HG03039 (cell line): ENCODE measurements at regions not wholly inside any gene's neighbourhood (a gene's known extent, or its start where the extent isn't known, plus 50 kb on each side); places are given as distances from the start of the nearest gene placed in this dataset.
A peak's percentile ranks its signal among the peaks of the same experiment; 100 is the strongest.
"Not testable (repeated sequence)": the region's sequence is repeated elsewhere in the genome, so short reads cannot be mapped to it uniquely, and the experiment has no call there.

ENCODE experiments used
- ATAC-seq: cut with Tn5 transposase; IDR thresholded peaks from one replicate; pipeline ENCODE4 v1.9.1; 2021; ENCODE audit warnings: mild to moderate bottlenecking, moderate library complexity; ENCODE audit not compliant: unreplicated experiment

DNA sequence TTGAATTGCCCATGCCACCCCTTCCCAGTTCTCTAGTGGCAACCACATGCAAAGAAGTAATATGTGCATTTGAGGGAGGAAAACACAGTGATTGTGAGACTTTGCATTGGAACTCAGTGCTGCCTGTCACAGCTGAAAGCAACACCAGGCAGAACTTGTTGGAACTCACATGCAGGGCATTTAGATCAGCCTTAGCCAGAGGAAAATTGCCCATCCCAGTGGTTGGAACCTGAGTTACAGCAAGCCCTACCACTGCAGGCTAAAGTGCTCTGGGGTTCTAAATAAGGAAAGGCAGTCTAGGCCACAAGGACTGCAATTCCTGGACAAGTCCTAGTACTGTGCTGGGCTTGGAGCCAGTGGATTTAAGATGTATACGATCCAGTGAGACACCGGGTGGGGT lies 245.3 kb upstream of the UFL1 start:
- no peak for ATAC-seq

DNA sequence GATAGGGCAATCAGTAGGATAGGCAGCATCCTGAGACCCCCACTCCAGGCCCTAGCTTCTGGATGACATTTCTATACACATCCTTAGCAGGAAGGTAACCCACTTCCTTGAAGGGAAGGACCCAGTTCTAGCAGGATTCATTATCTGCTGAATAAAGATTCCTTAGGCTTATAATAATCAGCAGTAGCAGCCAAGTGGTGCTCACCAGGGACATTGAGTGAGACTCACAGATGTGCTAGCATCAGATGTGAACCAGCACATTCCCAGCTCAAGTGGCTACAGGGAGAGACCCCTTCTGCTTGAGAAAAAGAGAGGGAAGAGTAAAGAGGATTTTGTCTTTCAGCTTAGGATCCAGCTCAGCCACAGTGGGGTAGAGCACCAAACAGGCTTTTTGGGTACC lies 244.8 kb upstream of the UFL1 start:
- no peak for ATAC-seq

DNA sequence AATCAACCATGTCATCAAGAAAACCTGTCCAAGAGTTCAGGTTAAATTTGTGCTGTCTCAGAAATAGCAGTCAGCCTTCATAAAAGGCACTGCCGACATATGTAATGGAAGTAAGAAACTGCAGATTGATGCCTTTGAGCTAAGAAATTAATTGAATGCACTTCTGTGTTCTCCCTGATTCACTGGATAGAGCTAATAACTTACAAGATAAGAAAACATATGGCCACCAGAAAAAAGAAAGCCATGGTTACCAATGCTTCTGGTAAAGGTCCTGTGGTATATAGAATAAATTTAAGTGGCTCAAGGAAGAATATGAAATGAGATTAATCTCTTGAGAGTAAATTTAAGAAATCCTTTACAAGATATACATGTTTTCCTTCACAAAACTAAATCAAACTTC lies 242.5 kb upstream of the UFL1 start:
- no peak for ATAC-seq

DNA sequence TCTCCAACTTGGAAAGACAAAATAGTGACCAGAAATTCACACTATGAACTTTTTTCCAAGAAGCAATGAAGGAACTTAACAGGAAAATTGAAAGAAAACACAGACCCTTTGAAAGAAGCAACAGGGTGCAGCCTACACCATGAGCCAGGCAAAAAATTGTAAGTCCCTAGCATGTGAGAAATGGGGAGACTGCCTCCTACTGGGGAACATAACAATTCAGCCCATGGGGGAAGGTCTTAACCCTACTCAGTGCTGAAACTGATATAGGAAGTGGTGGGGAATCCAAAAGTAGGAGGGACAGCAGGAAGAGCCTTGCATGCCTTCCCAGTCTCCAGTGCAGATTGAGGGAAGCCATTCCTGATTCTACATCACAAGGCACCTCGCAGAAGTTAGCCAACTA lies 235.1 kb upstream of the UFL1 start:
- ATAC-seq: no peak

DNA sequence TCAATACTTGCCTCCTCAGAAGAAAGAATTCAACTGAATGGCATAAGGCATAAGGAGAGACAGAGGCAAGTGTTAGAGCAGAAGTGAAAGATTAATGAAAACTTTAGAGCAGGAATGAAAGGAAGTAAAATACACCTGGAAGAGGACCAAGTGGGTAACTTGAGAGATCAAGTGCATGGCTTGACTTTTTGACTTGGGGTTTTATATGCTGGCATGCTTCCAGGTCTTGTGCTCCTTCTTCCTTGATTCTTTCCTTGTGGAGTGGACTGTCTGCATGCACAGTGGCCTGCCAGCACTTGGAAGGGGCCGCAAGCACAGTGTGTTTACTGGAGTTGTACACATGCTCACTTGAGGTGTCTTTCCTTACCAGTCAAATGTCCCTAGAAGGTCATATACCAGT lies 222.1 kb upstream of the UFL1 start:
- no peak for ATAC-seq

DNA sequence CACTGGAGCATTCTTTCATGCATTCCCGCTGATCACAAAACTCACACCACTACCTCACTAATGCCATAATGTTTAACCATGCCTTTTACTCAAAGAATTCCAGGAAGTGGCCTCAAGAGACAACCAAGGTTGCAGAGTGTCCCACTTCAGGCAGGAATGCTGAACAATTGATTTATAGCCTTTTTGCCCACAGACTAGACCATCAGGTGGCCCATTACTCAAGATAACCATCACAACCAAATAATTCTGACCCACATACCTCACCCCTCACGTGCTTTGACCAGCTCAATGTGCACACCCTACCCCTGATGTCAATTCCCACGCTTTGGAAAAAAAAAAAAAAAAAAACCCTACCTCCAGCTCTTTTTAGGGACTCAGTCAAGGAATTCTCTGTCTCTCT lies 220.6 kb upstream of the UFL1 start:
- ATAC-seq: no peak

DNA sequence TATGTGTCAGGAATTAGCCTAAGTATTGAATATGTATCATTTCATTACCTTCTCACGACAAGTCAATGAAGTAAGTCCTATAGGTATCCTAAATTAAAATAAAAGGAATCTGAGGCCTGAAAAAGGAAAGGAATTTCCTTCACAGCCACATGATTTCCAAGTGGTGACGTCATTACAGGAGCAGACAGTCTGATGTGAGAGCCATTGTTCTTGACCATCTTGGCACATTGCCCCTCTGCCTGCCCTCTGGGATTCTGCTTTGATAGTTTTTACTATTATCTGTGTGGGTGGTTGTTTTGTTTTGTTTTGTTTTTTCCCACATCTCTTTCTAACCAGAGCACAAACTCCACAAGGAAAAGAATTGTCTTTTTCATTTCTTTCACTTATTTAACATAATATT lies 219.8 kb upstream of the UFL1 start:
- ATAC-seq: no peak

DNA sequence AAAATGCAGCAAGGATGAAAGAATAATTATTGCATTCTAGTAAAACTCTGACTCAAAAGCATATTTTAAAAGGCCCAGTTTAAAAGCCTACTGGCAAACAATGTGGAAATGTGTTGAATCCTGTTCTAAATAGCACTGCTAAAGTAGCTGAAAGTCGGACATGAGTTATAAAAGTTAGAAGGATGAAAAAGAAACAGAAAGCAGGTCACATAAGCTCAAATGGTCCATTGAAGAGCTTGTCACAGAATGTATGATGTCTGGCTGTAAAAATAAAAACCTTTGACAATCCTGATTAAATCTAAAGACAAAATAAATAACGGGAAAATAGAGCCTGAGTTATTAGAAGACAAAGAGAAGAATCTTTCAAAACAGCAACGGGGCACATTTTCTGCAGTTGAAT lies 218.6 kb upstream of the UFL1 start:
- no peak for ATAC-seq

DNA sequence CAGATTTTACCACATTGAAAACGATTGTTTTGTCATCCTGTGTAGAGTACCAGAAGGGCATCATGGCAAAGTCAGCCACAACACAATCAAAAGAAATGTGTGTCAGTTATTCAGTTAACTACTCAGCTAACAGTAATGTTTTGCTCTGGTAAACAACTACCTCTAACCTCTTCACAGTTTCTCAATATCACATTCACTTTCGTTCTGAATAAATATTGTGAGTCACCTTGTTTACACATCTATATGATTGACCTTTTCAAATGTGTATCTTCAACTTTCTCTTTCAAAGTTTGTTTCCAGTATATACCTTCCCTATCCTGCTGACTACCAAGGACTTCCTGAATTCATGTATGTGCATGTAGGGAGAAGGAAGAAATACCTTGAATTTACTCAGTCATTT lies 216.6 kb upstream of the UFL1 start:
- peak; percentile 92 for ATAC-seq

DNA sequence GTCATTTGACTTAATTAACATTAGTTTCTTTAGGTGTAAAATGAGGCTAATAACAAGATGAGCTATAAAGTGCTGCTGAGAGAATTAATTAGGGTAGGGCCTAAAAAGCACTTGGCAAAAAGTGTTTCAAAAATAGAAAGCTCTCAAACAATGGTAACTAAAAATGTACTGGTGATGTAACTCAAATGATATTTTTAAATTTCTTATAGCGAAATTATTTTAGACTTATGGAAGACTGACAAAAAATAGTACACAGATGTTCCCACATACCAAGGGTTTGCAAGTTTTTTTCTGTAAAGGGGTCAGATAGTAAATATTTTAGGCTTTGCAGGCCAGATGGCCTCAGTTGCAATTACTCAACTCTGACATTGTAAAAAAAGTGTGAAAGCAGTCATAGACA lies 190.7 kb upstream of the UFL1 start:
- ATAC-seq: no peak

DNA sequence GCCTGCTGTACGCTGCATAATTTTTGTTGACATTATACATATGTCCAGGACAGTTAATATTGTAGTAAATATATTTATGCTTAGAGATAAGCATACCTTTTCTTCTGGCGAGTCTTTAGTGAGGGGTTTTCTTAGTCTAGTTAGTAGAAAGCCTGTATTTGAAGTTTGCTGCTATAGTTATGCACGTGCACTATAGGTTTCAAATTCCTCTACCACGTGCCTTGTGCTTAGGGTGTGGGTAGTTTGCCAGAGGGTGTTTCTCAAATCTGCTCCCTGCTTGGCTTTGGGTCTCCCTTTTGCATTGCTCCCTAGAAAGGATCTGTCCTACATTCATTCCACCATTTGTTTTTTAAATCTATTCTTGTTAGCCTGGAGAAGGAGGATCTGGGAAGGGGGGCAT lies 181.4 kb upstream of the UFL1 start:
- no peak for ATAC-seq

DNA sequence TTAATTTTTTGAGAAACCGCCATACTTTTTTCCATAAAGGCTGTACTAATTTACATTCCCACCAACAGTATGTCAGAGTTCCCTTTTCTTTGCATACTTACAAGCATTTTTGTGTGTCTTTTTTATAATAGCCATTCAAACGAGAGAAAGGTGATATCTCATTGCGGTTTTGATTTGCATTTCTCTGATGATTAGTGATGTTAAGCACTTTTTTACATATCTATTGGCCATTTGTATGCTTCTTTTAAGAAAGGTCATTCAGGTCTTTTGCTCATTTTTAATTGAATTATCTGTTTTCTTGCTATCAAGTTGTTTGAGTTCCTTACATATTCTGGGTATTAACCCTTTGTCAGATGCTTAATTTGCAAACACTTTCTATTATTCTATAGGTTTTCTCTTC lies 176.1 kb upstream of the UFL1 start:
- ATAC-seq: no peak

DNA sequence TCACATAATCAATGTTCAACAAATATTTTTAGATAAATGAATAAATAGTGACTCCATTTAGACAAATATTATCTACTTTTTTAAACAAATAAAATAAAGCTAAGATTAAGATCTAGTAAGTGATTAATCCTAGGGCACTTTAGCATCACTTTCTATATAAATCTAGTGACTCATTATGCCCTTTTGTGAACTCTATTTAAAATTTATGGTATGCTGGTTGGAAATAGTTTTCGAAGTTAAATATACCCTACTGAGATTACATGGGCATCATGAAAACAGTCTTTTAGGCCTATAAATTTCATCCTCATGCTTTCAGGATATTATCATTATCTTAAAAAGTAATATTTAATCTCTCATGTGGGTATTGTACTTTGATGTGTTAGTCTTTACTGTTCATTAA lies 140.4 kb upstream of the UFL1 start:
- ATAC-seq: no peak

DNA sequence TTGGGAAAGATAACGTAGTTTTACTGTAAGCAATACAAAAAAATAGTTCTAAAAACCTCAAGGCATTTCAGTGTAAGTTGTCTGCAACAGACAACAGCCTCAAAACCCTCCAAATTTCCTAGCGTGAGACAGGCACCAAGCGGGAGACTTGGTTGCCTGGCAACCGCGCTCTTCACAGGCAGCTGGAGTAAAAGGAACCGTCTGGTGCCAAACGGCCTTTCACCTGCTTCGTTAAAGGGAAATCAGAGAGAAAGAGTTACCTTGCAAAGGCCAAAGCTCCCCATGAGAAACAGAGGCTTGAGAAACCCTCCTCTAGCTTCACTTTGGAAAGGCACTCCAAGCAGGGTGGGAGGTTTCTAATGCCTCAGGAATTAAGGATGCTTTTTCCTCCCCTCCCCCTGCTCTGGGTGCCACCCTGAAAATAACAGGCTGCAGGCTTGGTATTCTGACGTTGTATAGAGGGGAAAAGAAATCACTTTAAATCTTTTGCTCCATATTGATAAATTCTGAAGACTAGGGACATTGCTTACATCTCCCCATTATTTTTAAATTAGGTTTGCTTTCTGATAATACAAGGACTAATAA lies 129.7 kb upstream of the UFL1 start:
- ATAC-seq: no peak

DNA sequence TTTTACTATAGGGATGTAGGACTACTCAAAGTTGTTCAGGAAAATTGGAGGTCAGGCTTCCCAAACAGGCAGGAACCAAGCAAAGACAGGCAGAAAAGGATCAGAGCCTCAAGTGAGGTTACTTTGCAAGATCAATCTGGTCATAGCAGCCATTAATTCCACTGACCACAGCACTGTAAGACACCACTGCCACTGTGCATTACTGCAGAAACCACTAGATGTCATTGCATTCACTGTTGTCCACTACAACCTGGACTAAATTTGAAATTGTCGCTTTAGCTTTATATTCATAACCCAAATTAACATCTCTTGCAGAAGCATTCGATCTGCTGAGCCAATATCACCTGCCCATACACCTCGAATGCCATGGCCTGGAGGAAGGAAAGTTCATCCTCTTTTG lies 126.9 kb upstream of the UFL1 start:
- ATAC-seq: no peak

DNA sequence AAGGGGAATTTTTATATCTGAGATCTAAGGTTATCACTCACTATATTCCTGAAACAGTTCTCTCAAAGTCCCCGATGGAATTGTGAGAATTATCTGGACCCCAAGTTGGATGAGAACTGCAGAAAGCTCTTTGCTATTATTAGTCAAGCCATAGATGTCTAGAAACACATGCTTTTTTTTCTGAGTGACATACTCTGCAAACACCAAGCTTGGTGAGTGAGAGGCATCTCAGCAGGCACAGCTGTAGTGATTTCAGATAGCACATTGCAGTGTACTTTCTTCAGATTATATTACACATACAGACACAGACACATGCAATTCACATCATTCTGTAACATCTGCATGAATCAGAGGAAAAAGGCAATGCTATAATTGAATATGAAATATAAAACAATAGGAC lies 111.1 kb upstream of the UFL1 start:
- ATAC-seq: no peak

DNA sequence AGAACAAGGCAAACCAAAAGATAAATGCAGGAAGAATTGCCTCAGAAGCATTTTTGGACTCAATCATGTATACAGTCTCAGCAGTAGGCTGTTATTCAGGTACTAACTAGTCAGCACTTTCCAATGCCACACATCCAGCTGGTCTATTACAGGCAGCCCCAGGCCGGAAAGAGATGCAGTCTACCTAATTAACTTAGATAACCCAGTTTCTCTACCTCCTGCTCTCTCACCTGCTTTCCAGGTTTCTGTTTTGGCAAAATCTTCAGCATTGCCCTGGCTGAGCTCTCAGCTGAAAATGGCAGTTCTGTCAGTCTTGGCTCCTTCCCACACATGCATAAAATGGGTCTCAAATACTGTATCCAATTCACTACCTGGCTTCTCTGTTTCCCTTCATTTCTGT lies 101.3 kb upstream of the UFL1 start:
- no peak for ATAC-seq

DNA sequence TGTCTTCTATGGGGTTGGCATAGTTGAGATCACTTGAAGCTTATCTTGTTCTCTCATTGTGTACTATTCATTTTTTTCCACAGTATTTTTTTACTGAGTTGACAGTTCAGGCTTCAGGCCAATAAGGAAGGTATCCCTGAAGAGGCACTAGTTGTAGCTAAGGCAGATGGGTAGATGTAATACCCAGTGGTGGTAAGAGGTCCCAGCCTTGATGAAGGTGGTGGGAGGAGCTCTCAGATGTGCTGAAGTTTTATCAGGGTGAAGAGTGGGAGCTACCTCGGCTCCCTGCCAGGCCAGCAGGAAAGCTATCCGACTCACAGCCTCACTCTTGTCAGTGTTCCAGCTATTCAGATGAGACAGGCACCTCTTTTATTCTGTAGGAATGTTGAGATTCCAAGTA lies 87.7 kb upstream of the UFL1 start:
- no peak for ATAC-seq

DNA sequence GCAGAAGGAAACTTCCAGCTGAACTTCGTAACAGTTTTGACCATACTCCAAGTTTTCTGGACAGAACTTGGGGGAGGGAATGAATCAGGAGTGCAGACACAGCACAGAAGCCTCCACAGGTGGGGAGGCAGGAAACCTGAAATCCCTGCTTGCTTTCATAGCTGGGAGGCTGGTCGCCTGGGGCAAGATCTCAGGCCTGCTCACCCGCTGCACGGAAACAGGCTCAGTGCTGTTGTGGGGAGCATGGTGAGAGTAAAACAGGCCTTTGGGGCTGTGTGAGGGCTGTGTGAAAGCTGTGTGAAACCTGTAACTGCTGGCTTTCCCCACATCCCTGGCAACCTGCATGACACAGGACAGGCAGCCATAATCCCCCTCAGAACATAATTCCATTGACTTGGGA lies 85.2 kb upstream of the UFL1 start:
- no peak for ATAC-seq

DNA sequence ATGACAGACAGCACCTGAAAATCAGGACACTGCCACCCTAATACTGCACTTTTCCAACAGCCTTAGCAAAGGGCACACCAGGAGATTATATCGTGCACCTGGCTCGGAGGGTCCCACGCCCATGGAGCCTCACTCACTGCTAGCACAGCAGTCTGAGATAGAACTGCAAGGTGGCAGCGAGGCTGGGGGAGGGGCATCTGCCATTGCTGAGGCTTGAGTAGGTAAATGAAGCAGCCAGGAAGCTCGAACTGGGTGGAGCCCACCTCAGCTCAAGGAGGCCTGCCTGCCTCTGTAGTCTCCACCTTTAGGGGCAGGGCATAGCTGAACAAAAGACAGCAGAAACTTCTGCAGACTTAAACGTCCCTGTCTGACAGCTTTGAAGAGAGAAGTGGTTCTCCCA lies 84.4 kb upstream of the UFL1 start:
- ATAC-seq: not testable (repeated sequence)

DNA sequence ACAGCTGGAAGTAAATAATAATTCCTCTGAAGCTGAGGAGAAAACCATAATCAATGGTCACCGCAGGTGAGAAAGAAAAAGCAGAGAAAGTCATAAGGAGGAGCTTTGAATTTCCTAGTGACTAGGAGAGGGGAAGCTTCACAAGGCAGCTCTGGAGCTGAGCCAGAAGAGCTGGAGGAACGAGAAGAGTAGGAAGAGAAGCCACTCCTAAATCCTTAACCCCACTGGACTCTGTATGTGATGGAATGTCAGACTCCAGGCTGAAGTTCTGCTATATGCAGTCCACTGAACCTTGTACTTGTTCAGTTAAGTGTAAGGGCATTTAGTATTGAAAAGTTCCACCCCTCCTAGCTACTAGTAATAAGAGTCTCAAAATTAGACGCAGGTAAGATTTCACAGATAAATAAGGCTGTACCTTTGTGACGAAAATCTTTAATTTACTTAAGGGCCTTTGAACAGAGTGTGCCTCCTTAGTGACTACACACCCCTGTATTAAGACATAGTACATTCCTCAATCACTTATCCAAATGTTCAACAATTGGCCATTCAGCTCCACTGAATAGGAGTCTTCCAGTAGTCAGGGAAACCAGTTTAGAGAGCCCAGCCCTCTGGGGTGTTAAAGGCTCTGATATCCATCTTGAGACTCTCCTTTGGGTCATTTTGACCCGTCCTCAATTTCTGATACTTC lies 71.4 kb upstream of the UFL1 start:
- ATAC-seq: no peak

DNA sequence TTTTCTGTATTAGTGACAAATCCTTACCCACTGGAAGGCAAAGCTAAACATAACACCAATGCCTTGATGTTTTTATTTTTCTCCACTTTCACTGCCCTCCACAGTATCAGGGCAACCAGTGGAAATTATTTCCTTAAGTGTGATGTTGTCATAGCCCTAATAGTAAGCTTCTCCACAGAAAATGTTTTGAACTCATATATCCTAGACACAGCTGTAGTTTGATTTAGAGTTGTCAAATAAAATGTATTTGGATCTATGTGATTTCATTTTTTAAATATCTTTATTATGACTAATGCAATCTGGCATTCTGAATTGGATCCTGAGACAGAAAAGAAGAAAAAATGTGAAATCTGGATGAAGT lies 70.9 kb upstream of the UFL1 start:
- no peak for ATAC-seq

DNA sequence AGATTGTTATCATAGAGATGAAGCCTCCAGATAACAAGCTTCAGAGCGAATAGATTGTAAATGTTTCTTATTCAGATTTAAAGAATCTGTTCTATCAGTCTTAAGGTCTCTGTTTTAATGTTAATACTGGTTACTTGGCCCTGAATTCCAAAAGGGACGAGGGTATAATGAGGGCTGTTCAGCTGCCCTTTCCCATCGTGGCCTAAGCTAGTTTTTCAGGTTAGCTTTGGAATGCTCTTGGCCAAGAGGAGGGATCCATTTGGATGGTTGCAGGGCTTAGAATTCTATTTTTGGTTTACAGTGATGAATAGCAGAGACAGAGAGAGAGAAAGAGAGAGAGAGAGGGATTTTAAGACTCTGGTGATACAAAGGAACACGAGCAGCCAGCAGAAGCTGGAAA lies 62.8 kb upstream of the UFL1 start:
- no peak for ATAC-seq
